Fibroblast of skin of right quadriceps (primary cell): ENCODE measurements at regions not wholly inside any gene's neighbourhood (a gene's known extent, or its start where the extent isn't known, plus 50 kb on each side); places are given as distances from the start of the nearest gene placed in this dataset.
"Not testable (repeated sequence)": the region's sequence is repeated elsewhere in the genome, so short reads cannot be mapped to it uniquely, and the experiment has no call there.

Experiments
- DNase-seq: peaks from one replicate; pipeline ENCODE4 v3.0.0-alpha.2; 2013

GRCh38 chrX:80929251-80929650 lies 119.6 kb upstream of the BRWD3 start:
- no peak for DNase-seq

GRCh38 chrX:80917919-80918318 lies 108.2 kb upstream of the BRWD3 start:
- no peak for DNase-seq

- not testable (repeated sequence) for DNase-seq
Observed at GRCh38 chrX:80912351-80912750, 102.7 kb upstream of the BRWD3 start.

- DNase-seq = no peak
Observed at GRCh38 chrX:80879916-80880315, 70.2 kb upstream of the BRWD3 start.

- DNase-seq = no peak
Observed at GRCh38 chrX:80879143-80879542, 69.5 kb upstream of the BRWD3 start.

- peak; percentile 11 for DNase-seq
Observed at GRCh38 chrX:80876877-80877276, 67.2 kb upstream of the BRWD3 start.
